ENCODE measurements at regions not wholly inside any gene's neighbourhood (a gene's known extent, or its start where the extent isn't known, plus 50 kb on each side); places are given as distances from the start of the nearest gene placed in this dataset.

DNA sequence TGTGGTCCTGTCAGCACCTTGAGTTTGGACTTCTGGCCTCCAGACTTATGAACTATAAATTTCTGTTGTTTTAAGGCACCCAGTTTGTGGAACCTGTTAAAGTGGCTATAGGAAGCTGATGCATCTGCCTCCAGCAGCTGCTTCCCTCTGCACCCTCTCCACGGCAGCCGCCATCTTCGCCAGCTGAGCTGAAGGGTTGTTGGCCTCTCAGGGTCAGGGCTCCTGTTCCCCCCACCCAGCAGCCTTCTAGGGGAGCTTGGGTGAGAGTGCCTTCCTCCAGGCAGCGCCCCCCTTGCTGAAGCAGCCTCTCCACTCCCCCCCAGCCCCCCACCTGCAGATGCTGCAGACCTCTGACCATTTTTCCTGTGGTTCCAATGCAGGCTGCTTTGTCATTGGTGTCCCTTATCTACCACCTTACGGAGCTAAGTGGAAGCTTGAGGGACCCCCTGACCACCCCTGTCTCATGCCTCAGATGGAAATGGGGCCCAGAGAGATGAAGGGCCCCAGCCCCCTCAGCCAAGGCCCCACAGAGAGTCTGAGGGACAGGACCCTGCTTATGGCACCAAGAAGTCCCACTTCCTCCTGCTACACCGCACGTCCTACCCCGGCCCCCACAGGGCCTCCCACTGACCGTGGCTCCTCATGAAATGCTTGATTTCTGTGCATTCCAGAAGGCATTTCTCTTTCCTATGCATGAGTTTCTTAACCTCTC, 61.4 kb upstream of the TLE3 start:
- Mint-ChIP-seq H3K27me3 (ENCODE audit: low read depth) (peaks cover 35% of the 10 kb centered on the region), H3K4me1 (ENCODE audit: low read depth) (no peaks in the 10 kb centered on the region), H3K4me3 (no peak overlapping the region), H3K27ac (no peak overlapping the region), H3K36me3 (ENCODE audit: low read depth) (no peaks in the 10 kb centered on the region), H3K9me3 (no peaks in the 10 kb centered on the region)

GRCh38 chr15:70158309-70159000, 60.7 kb upstream of the TLE3 start:
- H3K4me1 Mint-ChIP-seq (ENCODE audit: low read depth) = no peaks in the 10 kb centered on the region
- no peaks in the 10 kb centered on the region for H3K9me3 Mint-ChIP-seq
- peaks cover 35% of the 10 kb centered on the region for H3K27me3 Mint-ChIP-seq (ENCODE audit: low read depth)
- no peak overlapping the region for H3K27ac Mint-ChIP-seq
- no peaks in the 10 kb centered on the region for H3K36me3 Mint-ChIP-seq (ENCODE audit: low read depth)
- H3K4me3 Mint-ChIP-seq = no peak overlapping the region

GRCh38 chr15:70156671-70157271, 59.1 kb upstream of the TLE3 start:
- Mint-ChIP-seq H3K27ac (no peak overlapping the region), H3K4me3 (no peak overlapping the region), H3K36me3 (ENCODE audit: low read depth) (no peaks in the 10 kb centered on the region), H3K27me3 (ENCODE audit: low read depth) (peaks cover 41% of the 10 kb centered on the region), H3K4me1 (ENCODE audit: low read depth) (no peaks in the 10 kb centered on the region), H3K9me3 (no peaks in the 10 kb centered on the region)

GRCh38 chr15:70154718-70155347, 57.1 kb upstream of the TLE3 start:
- peaks cover 42% of the 10 kb centered on the region for H3K27me3 Mint-ChIP-seq (ENCODE audit: low read depth)

DNA sequence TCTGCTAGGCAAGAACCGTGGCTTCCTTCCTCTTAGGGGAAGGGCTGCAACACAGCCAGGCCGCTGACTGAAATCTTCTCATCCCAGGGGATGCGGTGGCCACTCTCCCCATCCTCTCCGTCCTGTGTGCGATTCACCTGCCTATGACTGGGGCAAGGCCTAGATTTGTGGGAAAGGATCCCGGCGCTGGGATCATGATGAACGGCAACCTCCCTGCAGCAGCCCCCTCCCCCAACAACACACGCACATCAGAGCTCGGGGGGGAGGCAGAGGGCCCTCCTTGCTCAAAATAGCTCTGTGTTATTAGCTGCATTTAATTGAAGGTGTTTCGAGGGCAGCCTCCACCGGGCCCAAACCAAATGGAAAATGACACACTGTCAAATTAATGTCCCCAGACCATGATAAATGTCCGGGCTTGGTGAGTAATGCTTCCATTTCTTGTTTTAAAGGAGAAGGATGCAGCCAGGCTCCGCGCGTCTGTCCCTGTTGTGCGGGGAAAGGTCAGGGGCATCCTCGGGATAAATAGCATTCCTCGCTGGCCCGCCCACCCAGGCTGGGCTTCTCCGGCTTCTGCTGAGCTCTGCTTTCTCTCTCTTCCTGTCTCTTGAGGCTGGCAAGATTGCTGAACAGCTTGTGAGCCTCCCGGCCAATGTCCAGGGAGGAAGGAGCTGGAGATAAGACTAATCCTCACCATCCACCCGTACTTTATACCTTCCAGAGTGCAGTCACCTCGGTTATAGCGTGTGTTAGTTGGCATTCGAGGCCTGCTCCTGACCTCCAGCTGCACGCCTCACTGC, 56.4 kb upstream of the TLE3 start:
- Mint-ChIP-seq H3K4me1 (ENCODE audit: low read depth) (no peaks in the 10 kb centered on the region), H3K27me3 (ENCODE audit: low read depth) (peaks cover 44% of the 10 kb centered on the region), H3K9me3 (no peaks in the 10 kb centered on the region), H3K4me3 (no peak overlapping the region), H3K36me3 (ENCODE audit: low read depth) (no peaks in the 10 kb centered on the region), H3K27ac (no peak overlapping the region)

More at GRCh38 chr15:70154718-70155347, 57.1 kb upstream of the TLE3 start:
- no peaks in the 10 kb centered on the region for H3K4me1 Mint-ChIP-seq (ENCODE audit: low read depth)
- H3K4me3 Mint-ChIP-seq = no peak overlapping the region
- no peaks in the 10 kb centered on the region for H3K9me3 Mint-ChIP-seq
- no peaks in the 10 kb centered on the region for H3K36me3 Mint-ChIP-seq (ENCODE audit: low read depth)
- no peak overlapping the region for H3K27ac Mint-ChIP-seq

- no peaks in the 10 kb centered on the region for H3K9me3 Mint-ChIP-seq
- H3K36me3 Mint-ChIP-seq (ENCODE audit: low read depth) = no peaks in the 10 kb centered on the region
- peaks cover 47% of the 10 kb centered on the region for H3K27me3 Mint-ChIP-seq (ENCODE audit: low read depth)
- no peaks in the 10 kb centered on the region for H3K4me1 Mint-ChIP-seq (ENCODE audit: low read depth)
- H3K4me3 Mint-ChIP-seq = no peak overlapping the region
- no peak overlapping the region for H3K27ac Mint-ChIP-seq
These were observed 54.4 kb upstream of the TLE3 start for GRCh38 chr15:70152070-70152480.

- Mint-ChIP-seq H3K27ac (no peak overlapping the region), H3K27me3 (ENCODE audit: low read depth) (peaks cover 47% of the 10 kb centered on the region), H3K36me3 (ENCODE audit: low read depth) (no peaks in the 10 kb centered on the region), H3K9me3 (no peaks in the 10 kb centered on the region), H3K4me1 (ENCODE audit: low read depth) (no peaks in the 10 kb centered on the region), H3K4me3 (no peak overlapping the region)
These were observed 53.7 kb upstream of the TLE3 start for GRCh38 chr15:70151462-70151861.

DNA sequence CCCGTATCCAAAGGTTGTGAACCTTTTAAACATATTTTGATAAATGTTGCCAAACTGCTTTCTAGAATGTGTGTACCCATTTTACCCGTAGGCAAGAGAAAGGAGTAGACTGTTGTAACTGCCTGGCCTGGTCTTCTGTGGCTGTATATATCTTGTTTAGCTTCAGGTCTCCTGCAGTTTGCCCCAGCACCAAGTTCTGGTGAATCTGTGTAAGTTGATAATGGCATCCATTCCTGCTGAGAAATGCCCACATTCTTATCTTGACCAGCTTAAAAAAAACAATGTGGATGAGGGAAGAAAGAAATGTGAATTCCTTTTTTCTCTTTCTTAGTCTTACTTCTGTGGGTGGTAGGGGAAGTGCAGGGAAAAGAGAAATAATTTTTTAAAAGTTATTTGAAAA, 53.3 kb upstream of the TLE3 start:
- Mint-ChIP-seq H3K27me3 (ENCODE audit: low read depth) (peaks cover 50% of the 10 kb centered on the region), H3K27ac (no peak overlapping the region), H3K36me3 (ENCODE audit: low read depth) (no peaks in the 10 kb centered on the region), H3K4me3 (no peak overlapping the region), H3K4me1 (ENCODE audit: low read depth) (no peaks in the 10 kb centered on the region), H3K9me3 (no peaks in the 10 kb centered on the region)

DNA sequence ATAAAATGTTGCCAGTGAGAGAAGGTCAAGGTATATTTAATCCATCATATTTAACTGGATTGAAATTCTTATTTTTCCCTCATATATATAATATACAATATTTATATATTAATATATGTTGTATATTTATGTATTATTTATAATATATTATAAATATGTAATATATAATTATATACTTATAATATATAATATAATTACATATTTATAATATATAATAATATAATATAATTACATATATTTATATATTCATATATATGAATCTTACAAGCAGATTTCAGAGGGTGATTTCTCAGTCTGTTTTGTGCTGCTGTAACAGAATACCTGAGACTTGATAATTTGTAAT, 52.7 kb upstream of the TLE3 start:
- Mint-ChIP-seq H3K9me3 (no peaks in the 10 kb centered on the region), H3K36me3 (ENCODE audit: low read depth) (no peaks in the 10 kb centered on the region), H3K27me3 (ENCODE audit: low read depth) (peaks cover 54% of the 10 kb centered on the region), H3K27ac (no peak overlapping the region), H3K4me3 (no peak overlapping the region), H3K4me1 (ENCODE audit: low read depth) (no peaks in the 10 kb centered on the region)

DNA sequence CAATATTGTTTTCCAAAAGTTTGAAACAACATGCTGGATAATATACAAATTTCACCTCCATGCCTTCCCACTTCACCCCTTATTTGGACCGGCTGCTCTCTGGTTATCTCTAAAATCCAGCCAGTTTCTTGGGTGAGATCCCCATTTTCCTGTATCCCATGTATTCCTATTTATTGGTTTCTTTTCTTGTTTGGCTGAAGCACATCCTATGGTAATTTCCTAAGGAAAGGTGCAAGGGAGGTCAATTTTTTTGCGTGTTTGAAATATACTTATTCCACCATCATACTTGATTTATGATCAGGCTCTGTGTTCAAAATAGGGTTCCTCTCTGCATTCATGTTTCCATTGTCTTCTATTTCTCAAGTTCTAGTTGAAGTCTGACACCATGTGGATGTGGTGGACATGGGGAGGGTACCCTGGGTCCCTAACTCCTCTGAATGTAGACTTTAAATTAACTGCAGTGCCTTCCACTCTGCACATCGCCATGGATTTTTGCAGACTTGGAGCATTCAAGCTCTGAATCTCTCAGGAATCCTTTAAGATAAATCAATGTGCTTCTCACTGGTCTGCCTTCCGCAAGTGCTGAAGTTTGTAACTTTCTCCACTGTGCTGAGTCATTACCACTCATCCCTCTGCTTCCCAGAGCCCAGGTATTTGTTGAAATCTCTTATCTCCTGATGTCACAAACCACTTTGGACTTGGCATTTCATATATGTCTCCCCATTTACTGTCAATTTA, 52.1 kb upstream of the TLE3 start:
- H3K4me1 Mint-ChIP-seq (ENCODE audit: low read depth) = no peaks in the 10 kb centered on the region
- H3K27me3 Mint-ChIP-seq (ENCODE audit: low read depth) = peaks cover 55% of the 10 kb centered on the region
- H3K9me3 Mint-ChIP-seq = no peaks in the 10 kb centered on the region
- H3K4me3 Mint-ChIP-seq = no peak overlapping the region
- H3K36me3 Mint-ChIP-seq (ENCODE audit: low read depth) = no peaks in the 10 kb centered on the region
- no peak overlapping the region for H3K27ac Mint-ChIP-seq

GRCh38 chr15:70147778-70148177, 50.1 kb upstream of the TLE3 start:
- no peak overlapping the region for H3K4me3 Mint-ChIP-seq
- no peak overlapping the region for H3K27ac Mint-ChIP-seq
- no peaks in the 10 kb centered on the region for H3K36me3 Mint-ChIP-seq (ENCODE audit: low read depth)
- H3K4me1 Mint-ChIP-seq (ENCODE audit: low read depth) = peaks cover 2% of the 10 kb centered on the region
- peaks cover 59% of the 10 kb centered on the region for H3K27me3 Mint-ChIP-seq (ENCODE audit: low read depth)
- no peaks in the 10 kb centered on the region for H3K9me3 Mint-ChIP-seq
